Erythroblast (primary cell): ENCODE measurements at regions not wholly inside any gene's neighbourhood (a gene's known extent, or its start where the extent isn't known, plus 50 kb on each side); places are given as distances from the start of the nearest gene placed in this dataset.

Source experiments
- GATA1 ChIP-seq: IDR thresholded peaks from 2 replicates; pipeline ENCODE4 v1.6.1; 2011; ENCODE audit warnings: low read depth, mild to moderate bottlenecking, control low read depth, low read length, moderate library complexity
- POLR2A ChIP-seq: IDR thresholded peaks from 2 replicates; pipeline ENCODE4 v1.6.1; 2011; ENCODE audit warnings: mild to moderate bottlenecking, low read length

DNA sequence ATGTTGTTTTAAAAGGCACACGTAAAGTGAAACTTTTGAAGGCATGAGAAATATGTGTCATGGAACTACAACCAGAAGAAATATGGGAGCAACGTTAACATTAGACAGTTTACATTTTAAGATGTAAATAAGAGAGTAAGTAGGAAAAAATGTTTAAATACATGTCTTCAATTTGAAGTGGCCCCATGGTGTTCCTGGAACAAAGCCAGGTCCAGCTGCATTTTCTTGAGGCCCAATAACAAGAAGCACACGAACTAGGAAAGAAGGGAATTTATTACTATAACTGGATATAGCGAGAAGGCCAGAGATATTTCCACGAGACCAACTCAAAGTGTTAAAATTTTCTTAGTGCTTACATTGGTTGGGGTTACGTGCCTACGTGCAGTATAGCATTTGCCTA is 458.1 kb downstream of the KCTD8 start:
- TF ChIP-seq POLR2A = no peak
- TF ChIP-seq GATA1 = no peak
